GM12878 (cell line): ENCODE measurements at regions not wholly inside any gene's neighbourhood (a gene's known extent, or its start where the extent isn't known, plus 50 kb on each side); places are given as distances from the start of the nearest gene placed in this dataset.

Experiments used
- ATAC-seq: fragments of 200-7000 bp; cut with Tn5 transposase; 3 replicates; pipeline ENCODE4 v1.9.1; 2020; ENCODE audit warnings: mild to moderate bottlenecking, moderate library complexity
- BruUV-seq: library from RNA; stranded (reverse); fragments of 400-500 nt; replicated peaks from 2 replicates; lab custom pipeline; 2021; lab: Mats Ljungman, UMichigan
- CTCF ChIA-PET: fragments of 300-600 bp; sonication (Branson Sonifier 250); formaldehyde crosslinking; extraction: SDS; loops from one replicate; lab custom pipeline; 2021; ENCODE audit warnings: inconsistent platforms; lab: Yijun Ruan, JAX
- POLR2A ChIA-PET: fragments of 350-600 bp; formaldehyde crosslinking; extraction: SDS; loops from one replicate; lab custom pipeline; 2021; ENCODE audit warnings: inconsistent platforms; lab: Charles Lee
- RAD21 ChIA-PET: fragments of 300-600 bp; sonication (Branson Sonifier 250); formaldehyde crosslinking; loops from one replicate; lab custom pipeline; 2023; ENCODE audit warnings: antibody characterized with exemption; ENCODE audit not compliant: unreplicated experiment; lab: Charles Lee
- SMC1A ChIA-PET: fragments of 300-600 bp; sonication (Branson Sonifier 250); formaldehyde crosslinking; loops from one replicate; lab custom pipeline; 2023; ENCODE audit not compliant: unreplicated experiment, uncharacterized antibody; lab: Charles Lee
- DNase-seq: peaks from one replicate; pipeline ENCODE4 v3.0.0-alpha.2; 2011; ENCODE audit warnings: low read depth, low spot score
- FAIRE-seq: peaks from 3 replicates; lab custom pipeline; 2011; peaks lifted over from hg19 to GRCh38; lab: Jason Lieb, UNC
- H2AFZ ChIP-seq: 2 replicates; pipeline ENCODE4 v1.6.0; 2011; ENCODE audit warnings: low read depth, low read length, control low read depth; ENCODE audit not compliant: control insufficient read depth
- H3K27ac ChIP-seq: 2 replicates; pipeline ENCODE4 v1.5.1; 2011; ENCODE audit warnings: control low read depth; ENCODE audit not compliant: control insufficient read depth, insufficient read depth
- H3K27me3 ChIP-seq, 2 experiments: replicated peaks in 1 of 2; 2 replicates each; pipeline versions ENCODE4 v1.6.0 to v1.6.1; 2011; ENCODE audit warnings: low read length in 1 of 2; ENCODE audit not compliant: control insufficient read depth in 2 of 2, insufficient read depth in 2 of 2
- H3K36me3 ChIP-seq, 2 experiments: 2 replicates each; pipeline ENCODE4 v1.5.1; 2011; ENCODE audit warnings: low read length in 1 of 2; ENCODE audit not compliant: control insufficient read depth in 2 of 2, insufficient read depth in 2 of 2
- H3K4me1 ChIP-seq: 2 replicates; pipeline ENCODE4 v1.6.1; 2011; ENCODE audit warnings: mild to moderate bottlenecking, low read length, moderate library complexity, mixed read lengths; ENCODE audit not compliant: control insufficient read depth, insufficient read depth
- H3K4me2 ChIP-seq: 2 replicates; pipeline ENCODE4 v1.6.0; 2011; ENCODE audit warnings: control low read depth; ENCODE audit not compliant: control insufficient read depth, insufficient read depth
- H3K4me3 ChIP-seq: fragments of 200-600 bp; sonication (generic); 2 replicates; pipeline ENCODE4 v1.5.1; 2016
- H3K79me2 ChIP-seq: 2 replicates; pipeline ENCODE4 v1.6.0; 2011; ENCODE audit warnings: low read length; ENCODE audit not compliant: control insufficient read depth, insufficient read depth
- H3K9ac ChIP-seq: 2 replicates; pipeline ENCODE4 v1.8.0; 2011; ENCODE audit warnings: low read length, control low read depth, mixed read lengths; ENCODE audit not compliant: control insufficient read depth, insufficient read depth
- H3K9me3 ChIP-seq: replicated peaks from 3 replicates; pipeline ENCODE4 v1.5.1; 2011; ENCODE audit warnings: mild to moderate bottlenecking, low read length; ENCODE audit not compliant: control insufficient read depth, insufficient read depth
- H4K20me1 ChIP-seq: 2 replicates; pipeline ENCODE4 v1.6.0; 2011; ENCODE audit not compliant: control insufficient read depth, insufficient read depth
- ASH2L ChIP-seq: fragments of 300-600, 200-600 bp; sonication (generic); IDR thresholded peaks from 2 replicates; pipeline ENCODE4 v1.6.1; 2017; ENCODE audit warnings: low read depth, mild to moderate bottlenecking, borderline replicate concordance
- ELK1 ChIP-seq: IDR thresholded peaks from 2 replicates; pipeline ENCODE4 v1.6.1; 2012; ENCODE audit warnings: low read depth, low read length, improper control_type of control experiment
- FOS ChIP-seq: IDR thresholded peaks from 3 replicates; pipeline ENCODE4 v1.6.1; 2011; ENCODE audit warnings: borderline replicate concordance; ENCODE audit not compliant: insufficient read length; ENCODE audit errors: extremely low read depth
- GABPA ChIP-seq: IDR thresholded peaks from 2 replicates; pipeline ENCODE4 v1.6.1; 2014; ENCODE audit warnings: antibody characterized with exemption, low read depth, mild to moderate bottlenecking, inconsistent platforms
- GATAD2B ChIP-seq: fragments of 450-650 bp; conservative IDR thresholded peaks from 2 replicates; pipeline ENCODE4 v1.6.1; 2017; ENCODE audit warnings: low read depth, mild to moderate bottlenecking, moderate library complexity
- HCFC1 ChIP-seq: fragments of 150-350 bp; IDR thresholded peaks from 2 replicates; pipeline ENCODE4 v1.6.1; 2014; ENCODE audit warnings: low read length
- KAT2A ChIP-seq: conservative IDR thresholded peaks from 2 replicates; pipeline ENCODE4 v1.6.1; 2011; ENCODE audit warnings: low read depth, low read length; ENCODE audit not compliant: control insufficient read depth
- MEF2A ChIP-seq: IDR thresholded peaks from 2 replicates; pipeline ENCODE4 v1.6.1; 2011; ENCODE audit warnings: low read depth, mild to moderate bottlenecking, low read length, moderate library complexity; ENCODE audit not compliant: insufficient read depth
- MXI1 ChIP-seq: fragments of 150-350 bp; IDR thresholded peaks from 2 replicates; pipeline ENCODE4 v1.6.1; 2011; ENCODE audit warnings: low read depth, mild to moderate bottlenecking, inconsistent platforms, low read length, improper control_type of control experiment
- NKRF ChIP-seq: fragments of 450-650 bp; conservative IDR thresholded peaks from 2 replicates; pipeline ENCODE4 v1.6.1; 2017; ENCODE audit warnings: mild to moderate bottlenecking, moderate library complexity
- NR2C1 ChIP-seq: fragments of 450-650 bp; IDR thresholded peaks from 2 replicates; pipeline ENCODE4 v1.6.1; 2017; ENCODE audit warnings: antibody characterized with exemption, mild to moderate bottlenecking, moderate library complexity
- PAX5 ChIP-seq: IDR thresholded peaks from 2 replicates; pipeline ENCODE4 v1.6.1; 2011; ENCODE audit warnings: low read depth, low read length, borderline replicate concordance
- RBBP5 ChIP-seq: fragments of 200-600 bp; sonication (generic); conservative IDR thresholded peaks from 2 replicates; pipeline ENCODE4 v1.6.1; 2016
- RFX5 ChIP-seq: IDR thresholded peaks from 2 replicates; pipeline ENCODE4 v1.6.1; 2011; ENCODE audit warnings: low read depth, low read length, improper control_type of control experiment
- RUNX3 ChIP-seq: IDR thresholded peaks from 2 replicates; pipeline ENCODE4 v1.6.1; 2012; ENCODE audit warnings: low read length, inconsistent platforms
- SMAD5 ChIP-seq: IDR thresholded peaks from 2 replicates; pipeline ENCODE4 v1.6.1; 2016; ENCODE audit warnings: antibody characterized with exemption, low read depth
- STAT1 ChIP-seq: fragments of 450-650 bp; conservative IDR thresholded peaks from 2 replicates; pipeline ENCODE4 v1.6.1; 2014; ENCODE audit warnings: antibody characterized with exemption, mild to moderate bottlenecking
- STAT3 ChIP-seq: IDR thresholded peaks from 2 replicates; pipeline ENCODE4 v1.6.1; 2011; ENCODE audit warnings: low read depth, low read length, improper control_type of control experiment
- TARDBP ChIP-seq: IDR thresholded peaks from 2 replicates; pipeline ENCODE4 v1.6.1; 2016; ENCODE audit warnings: borderline replicate concordance
- YBX1 ChIP-seq: fragments of 450-650 bp; IDR thresholded peaks from 2 replicates; pipeline ENCODE4 v1.6.1; 2016; ENCODE audit warnings: antibody characterized with exemption
- ZBED1 ChIP-seq: IDR thresholded peaks from 2 replicates; pipeline ENCODE4 v1.6.1; 2016; ENCODE audit warnings: borderline replicate concordance
- ZNF384 ChIP-seq: IDR thresholded peaks from 2 replicates; pipeline ENCODE4 v1.6.1; 2012; ENCODE audit warnings: low read depth, mild to moderate bottlenecking, low read length, improper control_type of control experiment, borderline replicate concordance
- in situ Hi-C: fragments of 300-500 bp; cut with MboI; formaldehyde crosslinking; loops from 9 replicates; pipeline ENCODE4 v1.14.3; 2018; ENCODE audit warnings: mixed read lengths
- intact Hi-C: fragments of 100-400 bp; cut with micrococcal nuclease; formaldehyde crosslinking; loops from one replicate; pipeline ENCODE4 v1.14.2; 2022; ENCODE audit not compliant: unreplicated experiment

GRCh38 chr5:105940181-105940580, 1730.6 kb downstream of the EFNA5 start:
- Histone ChIP-seq H3K27ac (no peak overlapping the region), H3K27me3 (no peaks in the 10 kb centered on the region), H3K36me3 (no peaks in the 10 kb centered on the region), H2AFZ (no peak overlapping the region), H3K4me1 (no peaks in the 10 kb centered on the region), H3K9ac (no peak overlapping the region), H4K20me1 (no peaks in the 10 kb centered on the region), H3K9me3 (no peaks in the 10 kb centered on the region), H3K79me2 (no peaks in the 10 kb centered on the region), H3K4me3 (no peak overlapping the region), H3K4me2 (no peak overlapping the region)
- intact Hi-C loops (no loop called here), in situ Hi-C loops (no loop called here)
- ChIA-PET POLR2A (no interaction called here), SMC1A (no interaction called here), CTCF (no interaction called here), RAD21 (no interaction called here)
- no peak for TF ChIP-seq STAT3
- no peak for TF ChIP-seq PAX5
- TF ChIP-seq STAT1, result no peak
- no peak for TF ChIP-seq ZNF384
- TF ChIP-seq FOS, result no peak
- no peak for TF ChIP-seq ELK1
- no peak for TF ChIP-seq SMAD5
- no peak for TF ChIP-seq MXI1
- no peak for TF ChIP-seq GABPA
- no peak for TF ChIP-seq RUNX3
- ATAC-seq (no peak), FAIRE-seq (no peak), DNase-seq (no peak)
- BruUV-seq, result no TSS peak

- ChIA-PET CTCF (no interaction called here), RAD21 (no interaction called here), SMC1A (no interaction called here), POLR2A (no interaction called here)
- Histone ChIP-seq H3K79me2 (no peaks in the 10 kb centered on the region), H3K4me1 (no peaks in the 10 kb centered on the region), H2AFZ (no peak overlapping the region), H3K27ac (no peak overlapping the region), H3K4me3 (no peak overlapping the region), H3K9me3 (no peaks in the 10 kb centered on the region), H3K27me3 (no peaks in the 10 kb centered on the region), H3K36me3 (no peaks in the 10 kb centered on the region), H3K9ac (no peak overlapping the region), H4K20me1 (no peaks in the 10 kb centered on the region), H3K4me2 (no peak overlapping the region)
- no TSS peak for BruUV-seq
- ATAC-seq, result no peak
- intact Hi-C loops (no loop called here), in situ Hi-C loops (no loop called here)
- DNase-seq, result no peak
- FAIRE-seq, result no peak
- TF ChIP-seq GATAD2B (no peak), ASH2L (no peak), NR2C1 (no peak), HCFC1 (no peak), ZBED1 (no peak), KAT2A (no peak), YBX1 (no peak), MEF2A (no peak), RBBP5 (no peak), RFX5 (no peak), NKRF (no peak), TARDBP (no peak)
Measured at GRCh38 chr5:105934171-105934570, 1736.6 kb downstream of the EFNA5 start.
